HepG2 (cell line): ENCODE measurements at regions not wholly inside any gene's neighbourhood (a gene's known extent, or its start where the extent isn't known, plus 50 kb on each side); places are given as distances from the start of the nearest gene placed in this dataset.

Experiments
- RXRB ChIP-seq: IDR thresholded peaks from 2 replicates; pipeline ENCODE4 v1.6.1; 2016; ENCODE audit warnings: borderline replicate concordance, missing genetic modification reagents, missing compliant biosample characterization
- SMAD9 ChIP-seq: sonication (generic); formaldehyde crosslinking; IDR thresholded peaks from 2 replicates; pipeline ENCODE4 v1.5.1; 2020; ENCODE audit warnings: mild to moderate bottlenecking, missing genetic modification reagents
- YEATS4 ChIP-seq: sonication (generic); formaldehyde crosslinking; IDR thresholded peaks from 2 replicates; pipeline ENCODE4 v1.4.0; 2020; ENCODE audit warnings: missing genetic modification reagents, borderline replicate concordance
- ZNF160 ChIP-seq: sonication (generic); formaldehyde crosslinking; IDR thresholded peaks from 2 replicates; pipeline ENCODE4 v1.8.0; 2022; ENCODE audit warnings: mild to moderate bottlenecking, inconsistent platforms, missing genetic modification reagents
- ZNF296 ChIP-seq: sonication (generic); formaldehyde crosslinking; conservative IDR thresholded peaks from 2 replicates; pipeline ENCODE4 v1.5.0; 2020; ENCODE audit warnings: mild to moderate bottlenecking, missing genetic modification reagents
- ZNF567 ChIP-seq: sonication (generic); formaldehyde crosslinking; IDR thresholded peaks from 2 replicates; pipeline ENCODE4 v1.8.1; 2023; ENCODE audit warnings: mild to moderate bottlenecking, missing genetic modification reagents, borderline replicate concordance
- ZNF878 ChIP-seq: sonication (generic); formaldehyde crosslinking; IDR thresholded peaks from 2 replicates; pipeline ENCODE4 v1.8.1; 2023; ENCODE audit warnings: mild to moderate bottlenecking, missing genetic modification reagents, moderate library complexity
- TF ChIP-seq, protein P1 (sequence below): sonication (generic); formaldehyde crosslinking; IDR thresholded peaks from 2 replicates; pipeline ENCODE4 v1.5.1; 2020; ENCODE audit warnings: mild to moderate bottlenecking, missing genetic modification reagents, borderline replicate concordance
- TF ChIP-seq, protein P2 (sequence below): sonication (generic); formaldehyde crosslinking; IDR thresholded peaks from 2 replicates; pipeline ENCODE4 v1.4.0; 2020; ENCODE audit warnings: low read depth, mild to moderate bottlenecking, missing genetic modification reagents
- TF ChIP-seq, protein P3 (sequence below), 2 experiments: fragments of 450-650 bp in 1 of 2; sonication (generic) in 1 of 2; formaldehyde crosslinking; IDR thresholded peaks; 2 replicates each; pipeline versions ENCODE4 v1.5.0 to v1.8.0; 2020 to 2022; ENCODE audit warnings: mild to moderate bottlenecking in 1 of 2, missing genetic modification reagents in 1 of 2
- TF ChIP-seq, protein P4 (sequence below): sonication (generic); formaldehyde crosslinking; IDR thresholded peaks from 2 replicates; pipeline ENCODE4 v1.8.0; 2022; ENCODE audit warnings: mild to moderate bottlenecking, missing genetic modification reagents, moderate library complexity

DNA sequence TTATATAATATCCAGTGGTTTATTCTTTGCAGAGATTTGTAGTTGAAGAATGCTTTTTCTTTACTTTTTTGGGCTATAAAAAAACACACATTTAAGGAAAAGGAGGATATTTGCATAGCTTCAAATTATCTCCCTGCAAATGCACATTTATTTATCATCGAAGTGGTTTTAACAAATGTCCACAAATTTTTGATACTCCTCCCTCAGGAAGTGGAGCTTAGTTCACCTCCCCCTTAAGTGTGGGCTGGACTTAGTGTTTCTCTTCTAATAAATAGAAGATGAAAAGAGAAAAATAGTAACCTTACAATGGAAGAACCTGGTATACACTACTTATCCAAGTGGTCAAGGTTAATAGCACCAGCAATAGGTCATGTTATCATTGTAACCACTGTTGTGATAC, 537.6 kb downstream of the ARL4A start (continued):
- TF ChIP-seq SMAD9 (CRISPR knock-in tag) (no peak), ZNF160 (CRISPR knock-in tag) (no peak), ZNF878 (CRISPR knock-in tag) (no peak), YEATS4 (CRISPR knock-in tag) (no peak), ZNF296 (CRISPR knock-in tag) (no peak), RXRB (CRISPR knock-in tag) (no peak), ZNF567 (CRISPR knock-in tag) (no peak)
- TF ChIP-seq, protein P1, sequence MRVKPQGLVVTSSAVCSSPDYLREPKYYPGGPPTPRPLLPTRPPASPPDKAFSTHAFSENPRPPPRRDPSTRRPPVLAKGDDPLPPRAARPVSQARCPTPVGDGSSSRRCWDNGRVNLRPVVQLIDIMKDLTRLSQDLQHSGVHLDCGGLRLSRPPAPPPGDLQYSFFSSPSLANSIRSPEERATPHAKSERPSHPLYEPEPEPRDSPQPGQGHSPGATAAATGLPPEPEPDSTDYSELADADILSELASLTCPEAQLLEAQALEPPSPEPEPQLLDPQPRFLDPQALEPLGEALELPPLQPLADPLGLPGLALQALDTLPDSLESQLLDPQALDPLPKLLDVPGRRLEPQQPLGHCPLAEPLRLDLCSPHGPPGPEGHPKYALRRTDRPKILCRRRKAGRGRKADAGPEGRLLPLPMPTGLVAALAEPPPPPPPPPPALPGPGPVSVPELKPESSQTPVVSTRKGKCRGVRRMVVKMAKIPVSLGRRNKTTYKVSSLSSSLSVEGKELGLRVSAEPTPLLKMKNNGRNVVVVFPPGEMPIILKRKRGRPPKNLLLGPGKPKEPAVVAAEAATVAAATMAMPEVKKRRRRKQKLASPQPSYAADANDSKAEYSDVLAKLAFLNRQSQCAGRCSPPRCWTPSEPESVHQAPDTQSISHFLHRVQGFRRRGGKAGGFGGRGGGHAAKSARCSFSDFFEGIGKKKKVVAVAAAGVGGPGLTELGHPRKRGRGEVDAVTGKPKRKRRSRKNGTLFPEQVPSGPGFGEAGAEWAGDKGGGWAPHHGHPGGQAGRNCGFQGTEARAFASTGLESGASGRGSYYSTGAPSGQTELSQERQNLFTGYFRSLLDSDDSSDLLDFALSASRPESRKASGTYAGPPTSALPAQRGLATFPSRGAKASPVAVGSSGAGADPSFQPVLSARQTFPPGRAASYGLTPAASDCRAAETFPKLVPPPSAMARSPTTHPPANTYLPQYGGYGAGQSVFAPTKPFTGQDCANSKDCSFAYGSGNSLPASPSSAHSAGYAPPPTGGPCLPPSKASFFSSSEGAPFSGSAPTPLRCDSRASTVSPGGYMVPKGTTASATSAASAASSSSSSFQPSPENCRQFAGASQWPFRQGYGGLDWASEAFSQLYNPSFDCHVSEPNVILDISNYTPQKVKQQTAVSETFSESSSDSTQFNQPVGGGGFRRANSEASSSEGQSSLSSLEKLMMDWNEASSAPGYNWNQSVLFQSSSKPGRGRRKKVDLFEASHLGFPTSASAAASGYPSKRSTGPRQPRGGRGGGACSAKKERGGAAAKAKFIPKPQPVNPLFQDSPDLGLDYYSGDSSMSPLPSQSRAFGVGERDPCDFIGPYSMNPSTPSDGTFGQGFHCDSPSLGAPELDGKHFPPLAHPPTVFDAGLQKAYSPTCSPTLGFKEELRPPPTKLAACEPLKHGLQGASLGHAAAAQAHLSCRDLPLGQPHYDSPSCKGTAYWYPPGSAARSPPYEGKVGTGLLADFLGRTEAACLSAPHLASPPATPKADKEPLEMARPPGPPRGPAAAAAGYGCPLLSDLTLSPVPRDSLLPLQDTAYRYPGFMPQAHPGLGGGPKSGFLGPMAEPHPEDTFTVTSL (CRISPR knock-in tag) = no peak
- TF ChIP-seq, protein P2, sequence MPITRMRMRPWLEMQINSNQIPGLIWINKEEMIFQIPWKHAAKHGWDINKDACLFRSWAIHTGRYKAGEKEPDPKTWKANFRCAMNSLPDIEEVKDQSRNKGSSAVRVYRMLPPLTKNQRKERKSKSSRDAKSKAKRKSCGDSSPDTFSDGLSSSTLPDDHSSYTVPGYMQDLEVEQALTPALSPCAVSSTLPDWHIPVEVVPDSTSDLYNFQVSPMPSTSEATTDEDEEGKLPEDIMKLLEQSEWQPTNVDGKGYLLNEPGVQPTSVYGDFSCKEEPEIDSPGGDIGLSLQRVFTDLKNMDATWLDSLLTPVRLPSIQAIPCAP = no peak
- TF ChIP-seq, protein P3, sequence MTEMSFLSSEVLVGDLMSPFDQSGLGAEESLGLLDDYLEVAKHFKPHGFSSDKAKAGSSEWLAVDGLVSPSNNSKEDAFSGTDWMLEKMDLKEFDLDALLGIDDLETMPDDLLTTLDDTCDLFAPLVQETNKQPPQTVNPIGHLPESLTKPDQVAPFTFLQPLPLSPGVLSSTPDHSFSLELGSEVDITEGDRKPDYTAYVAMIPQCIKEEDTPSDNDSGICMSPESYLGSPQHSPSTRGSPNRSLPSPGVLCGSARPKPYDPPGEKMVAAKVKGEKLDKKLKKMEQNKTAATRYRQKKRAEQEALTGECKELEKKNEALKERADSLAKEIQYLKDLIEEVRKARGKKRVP (CRISPR knock-in tag; IDR thresholded peaks at IDR 0.05) = no peak
- TF ChIP-seq, protein P4, sequence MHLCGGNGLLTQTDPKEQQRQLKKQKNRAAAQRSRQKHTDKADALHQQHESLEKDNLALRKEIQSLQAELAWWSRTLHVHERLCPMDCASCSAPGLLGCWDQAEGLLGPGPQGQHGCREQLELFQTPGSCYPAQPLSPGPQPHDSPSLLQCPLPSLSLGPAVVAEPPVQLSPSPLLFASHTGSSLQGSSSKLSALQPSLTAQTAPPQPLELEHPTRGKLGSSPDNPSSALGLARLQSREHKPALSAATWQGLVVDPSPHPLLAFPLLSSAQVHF (CRISPR knock-in tag) = no peak
